ENCODE measurements at regions not wholly inside any gene's neighbourhood (a gene's known extent, or its start where the extent isn't known, plus 50 kb on each side); places are given as distances from the start of the nearest gene placed in this dataset.

GRCh38 chr4:124913237-124913636 lies 200.7 kb upstream of the ANKRD50 start:
- Mint-ChIP-seq H3K27me3 (ENCODE audit: low read depth) (no peaks in the 10 kb centered on the region), H3K4me3 (ENCODE audit: unreplicated experiment) (no peak overlapping the region)

GRCh38 chr4:124910327-124910726 lies 197.8 kb upstream of the ANKRD50 start:
- Mint-ChIP-seq H3K4me1 (ENCODE audit: low read depth) (peaks cover 3% of the 10 kb centered on the region), H3K27me3 (ENCODE audit: low read depth) (no peaks in the 10 kb centered on the region), H3K9me3 (ENCODE audit: low read depth) (peaks cover 19% of the 10 kb centered on the region), H3K36me3 (ENCODE audit: low read depth) (peaks cover 10% of the 10 kb centered on the region), H3K27ac (ENCODE audit: unreplicated experiment) (no peak overlapping the region), H3K4me3 (ENCODE audit: unreplicated experiment) (no peak overlapping the region)
- TF ChIP-seq CTCF (IDR thresholded peaks at IDR 0.05), result no peak
- DNase-seq (ENCODE audit: low spot score), result no peak

More at GRCh38 chr4:124913237-124913636, 200.7 kb upstream of the ANKRD50 start:
- Mint-ChIP-seq H3K4me1 (ENCODE audit: low read depth) (peaks cover 9% of the 10 kb centered on the region), H3K36me3 (ENCODE audit: low read depth) (peaks cover 10% of the 10 kb centered on the region), H3K9me3 (ENCODE audit: low read depth) (peaks cover 19% of the 10 kb centered on the region), H3K27ac (ENCODE audit: unreplicated experiment) (no peak overlapping the region)
- TF ChIP-seq CTCF (IDR thresholded peaks at IDR 0.05), result no peak
- DNase-seq (ENCODE audit: low spot score), result no peak

GRCh38 chr4:124907881-124908280 lies 195.3 kb upstream of the ANKRD50 start:
- no peak overlapping the region for H3K27ac Mint-ChIP-seq (ENCODE audit: unreplicated experiment)
- no peak for DNase-seq (ENCODE audit: low spot score)
- peaks cover 16% of the 10 kb centered on the region for H3K9me3 Mint-ChIP-seq (ENCODE audit: low read depth)
- no peak for TF ChIP-seq CTCF (IDR thresholded peaks at IDR 0.05)
- peaks cover 10% of the 10 kb centered on the region for H3K36me3 Mint-ChIP-seq (ENCODE audit: low read depth)
- peaks cover 20% of the 10 kb centered on the region for H3K4me1 Mint-ChIP-seq (ENCODE audit: low read depth)
- H3K4me3 Mint-ChIP-seq (ENCODE audit: unreplicated experiment), result no peak overlapping the region
- H3K27me3 Mint-ChIP-seq (ENCODE audit: low read depth), result no peaks in the 10 kb centered on the region

GRCh38 chr4:124905441-124905840 lies 192.9 kb upstream of the ANKRD50 start:
- no peak for TF ChIP-seq CTCF (IDR thresholded peaks at IDR 0.05)
- Mint-ChIP-seq H3K4me1 (ENCODE audit: low read depth) (peaks cover 20% of the 10 kb centered on the region), H3K4me3 (ENCODE audit: unreplicated experiment) (no peak overlapping the region), H3K9me3 (ENCODE audit: low read depth) (no peaks in the 10 kb centered on the region), H3K27ac (ENCODE audit: unreplicated experiment) (no peak overlapping the region), H3K27me3 (ENCODE audit: low read depth) (no peaks in the 10 kb centered on the region), H3K36me3 (ENCODE audit: low read depth) (no peaks in the 10 kb centered on the region)
- no peak for DNase-seq (ENCODE audit: low spot score)

GRCh38 chr4:124904723-124905388 lies 192.3 kb upstream of the ANKRD50 start:
- peak overlapping the region; percentile 66 for H3K27ac Mint-ChIP-seq (ENCODE audit: unreplicated experiment)

More at GRCh38 chr4:124904723-124905388, 192.3 kb upstream of the ANKRD50 start:
- Mint-ChIP-seq H3K4me3 (ENCODE audit: unreplicated experiment) (no peak overlapping the region), H3K27me3 (ENCODE audit: low read depth) (no peaks in the 10 kb centered on the region), H3K9me3 (ENCODE audit: low read depth) (no peaks in the 10 kb centered on the region), H3K4me1 (ENCODE audit: low read depth) (peaks cover 20% of the 10 kb centered on the region), H3K36me3 (ENCODE audit: low read depth) (no peaks in the 10 kb centered on the region)
- no peak for TF ChIP-seq CTCF (IDR thresholded peaks at IDR 0.05)
- no peak for DNase-seq (ENCODE audit: low spot score)
